MM.1S (cell line): ENCODE measurements at regions not wholly inside any gene's neighbourhood (a gene's known extent, or its start where the extent isn't known, plus 50 kb on each side); places are given as distances from the start of the nearest gene placed in this dataset.

Experiments used
- EZH2phosphoT487 ChIP-seq: fragments of 300-600 bp; sonication (generic); IDR thresholded peaks from 2 replicates; pipeline ENCODE4 v1.6.1; 2018; ENCODE audit warnings: antibody characterized with exemption, low read length
- TF ChIP-seq, protein P1 (sequence below): fragments of 300-600 bp; sonication (generic); IDR thresholded peaks from 2 replicates; pipeline ENCODE4 v1.5.1; 2016; ENCODE audit warnings: antibody characterized with exemption, low read length, mixed read lengths

DNA sequence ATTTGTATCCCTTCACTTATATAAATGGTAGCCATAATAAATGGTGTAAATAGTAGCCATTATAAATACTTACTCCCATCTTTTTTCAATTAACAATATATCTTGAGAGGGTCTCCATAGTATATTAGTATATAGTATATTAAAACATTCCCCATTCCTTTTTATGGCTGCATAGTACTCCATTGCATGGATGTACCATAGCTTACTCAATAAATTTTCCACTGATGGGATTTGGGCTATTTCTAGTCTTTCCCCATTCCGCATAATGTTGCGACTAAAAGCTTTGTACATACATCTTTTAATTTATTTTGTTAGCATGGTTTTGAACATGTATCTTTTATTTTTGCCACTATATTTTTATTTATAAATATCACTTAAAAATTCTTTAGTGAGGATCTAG, 366.3 kb downstream of the IL20RB start:
- TF ChIP-seq, protein P1, sequence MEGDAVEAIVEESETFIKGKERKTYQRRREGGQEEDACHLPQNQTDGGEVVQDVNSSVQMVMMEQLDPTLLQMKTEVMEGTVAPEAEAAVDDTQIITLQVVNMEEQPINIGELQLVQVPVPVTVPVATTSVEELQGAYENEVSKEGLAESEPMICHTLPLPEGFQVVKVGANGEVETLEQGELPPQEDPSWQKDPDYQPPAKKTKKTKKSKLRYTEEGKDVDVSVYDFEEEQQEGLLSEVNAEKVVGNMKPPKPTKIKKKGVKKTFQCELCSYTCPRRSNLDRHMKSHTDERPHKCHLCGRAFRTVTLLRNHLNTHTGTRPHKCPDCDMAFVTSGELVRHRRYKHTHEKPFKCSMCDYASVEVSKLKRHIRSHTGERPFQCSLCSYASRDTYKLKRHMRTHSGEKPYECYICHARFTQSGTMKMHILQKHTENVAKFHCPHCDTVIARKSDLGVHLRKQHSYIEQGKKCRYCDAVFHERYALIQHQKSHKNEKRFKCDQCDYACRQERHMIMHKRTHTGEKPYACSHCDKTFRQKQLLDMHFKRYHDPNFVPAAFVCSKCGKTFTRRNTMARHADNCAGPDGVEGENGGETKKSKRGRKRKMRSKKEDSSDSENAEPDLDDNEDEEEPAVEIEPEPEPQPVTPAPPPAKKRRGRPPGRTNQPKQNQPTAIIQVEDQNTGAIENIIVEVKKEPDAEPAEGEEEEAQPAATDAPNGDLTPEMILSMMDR = no peak
- TF ChIP-seq EZH2phosphoT487 = no peak
